GM12875 (cell line): ENCODE measurements at regions not wholly inside any gene's neighbourhood (a gene's known extent, or its start where the extent isn't known, plus 50 kb on each side); places are given as distances from the start of the nearest gene placed in this dataset.

Experiments
- H3K4me3 ChIP-seq: one replicate; pipeline ENCODE4 v1.5.1; 2011; ENCODE audit warnings: low read depth, low read length, control low read depth
- CTCF ChIP-seq: IDR thresholded peaks from 2 replicates; pipeline ENCODE4 v1.5.1; 2011; ENCODE audit warnings: low read depth, mild to moderate bottlenecking, control low read depth, inconsistent platforms, low read length, moderate library complexity, borderline replicate concordance; ENCODE audit not compliant: insufficient read depth

- no peak for TF ChIP-seq CTCF
- H3K4me3 ChIP-seq: no peak overlapping the region
These were observed 190.6 kb upstream of the NFIA start for GRCh38 chr1:60891765-60892164.

- no peak for TF ChIP-seq CTCF
- H3K4me3 ChIP-seq: no peak overlapping the region
These were observed 191.1 kb upstream of the NFIA start for GRCh38 chr1:60891281-60891680.

GRCh38 chr1:60890664-60891063 lies 191.7 kb upstream of the NFIA start:
- H3K4me3 ChIP-seq: no peak overlapping the region
- no peak for TF ChIP-seq CTCF

- no peak overlapping the region for H3K4me3 ChIP-seq
- TF ChIP-seq CTCF: no peak
These were observed 192.7 kb upstream of the NFIA start for GRCh38 chr1:60889709-60890108.

- TF ChIP-seq CTCF: no peak
- no peak overlapping the region for H3K4me3 ChIP-seq
These were observed 194.2 kb upstream of the NFIA start for GRCh38 chr1:60888126-60888525.

GRCh38 chr1:60886793-60887331 lies 195.5 kb upstream of the NFIA start:
- H3K4me3 ChIP-seq: no peak overlapping the region
- no peak for TF ChIP-seq CTCF

- no peak overlapping the region for H3K4me3 ChIP-seq
- no peak for TF ChIP-seq CTCF
These were observed 196.3 kb upstream of the NFIA start for GRCh38 chr1:60886090-60886489.
